ENCODE measurements at regions not wholly inside any gene's neighbourhood (a gene's known extent, or its start where the extent isn't known, plus 50 kb on each side); places are given as distances from the start of the nearest gene placed in this dataset.

DNA sequence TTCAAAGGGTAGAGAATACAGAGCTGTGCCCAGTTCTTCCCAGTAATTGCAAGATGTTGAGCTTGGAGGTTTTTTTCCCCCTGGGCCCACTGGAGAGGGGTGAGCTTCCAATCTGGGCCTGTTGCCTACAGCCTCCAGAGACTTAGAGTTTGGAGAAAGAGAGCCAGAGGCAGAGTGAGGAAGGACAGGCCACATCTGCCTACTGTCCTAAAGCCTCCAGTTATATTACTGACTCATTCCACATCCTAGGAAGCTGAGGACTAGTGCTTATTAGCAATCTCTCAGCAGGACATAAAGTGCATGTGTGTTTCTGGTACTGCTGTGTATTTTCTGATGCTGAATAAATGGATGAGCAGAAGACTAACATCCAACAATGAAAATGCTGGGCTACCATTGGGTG lies 181.0 kb upstream of the MAMLD1 start:
- no peak for TF ChIP-seq POU2F2 (IDR thresholded peaks at IDR 0.05; ENCODE audit: low read depth, low read length)
- TF ChIP-seq POLR2AphosphoS5 (IDR thresholded peaks at IDR 0.05; ENCODE audit: low read depth, low read length): no peak
- no peak for TF ChIP-seq POLR2A (IDR thresholded peaks at IDR 0.05; ENCODE audit: low read depth, low read length)
- no peak for TF ChIP-seq TAF1 (IDR thresholded peaks at IDR 0.05; ENCODE audit: low read depth, low read length)
- TF ChIP-seq PAX5 (IDR thresholded peaks at IDR 0.05; ENCODE audit: insufficient read depth, low read length, severe bottlenecking): no peak
- no peak for TF ChIP-seq SPI1 (IDR thresholded peaks at IDR 0.05; ENCODE audit: low read depth, low read length)
